Adrenal gland (tissue), 9 donors: ENCODE measurements at regions not wholly inside any gene's neighbourhood (a gene's known extent, or its start where the extent isn't known, plus 50 kb on each side); places are given as distances from the start of the nearest gene placed in this dataset.

Source experiments
- DNase-seq, 7 donors: peaks; one replicate each; pipeline ENCODE4 v3.0.0-alpha.2; 2019 to 2020
- H3K27ac ChIP-seq, 5 donors: fragments of 200-600 bp; sonication (generic) in 4 of 5; 1 replicate in 3 of 5; 2 replicates in 2 of 5; pipeline versions ENCODE4 v1.5.1 to v1.8.0; 2016 to 2020; ENCODE audit warnings: mild to moderate bottlenecking in 1 of 5
- H3K27me3 ChIP-seq: fragments of 200-600 bp; 2 replicates; pipeline ENCODE4 v1.8.0; 2021
- H3K36me3 ChIP-seq, 2 donors: fragments of 200-600 bp; replicated peaks in 1 of 2; 1 replicate in 1 of 2; 2 replicates in 1 of 2; pipeline versions ENCODE4 v1.5.1 to v1.8.0; 2018 to 2022
- H3K4me1 ChIP-seq, 2 donors: fragments of 200-600 bp; replicated peaks in 1 of 2; 1 replicate in 1 of 2; 2 replicates in 1 of 2; pipeline versions ENCODE4 v1.5.1 to v1.8.0; 2018 to 2021
- H3K4me3 ChIP-seq, 4 donors: fragments of 200-600 bp; sonication (generic) in 3 of 4; one replicate each; pipeline ENCODE4 v1.5.1; 2016 to 2018
- H3K9me3 ChIP-seq, 3 donors: fragments of 200-600 bp; sonication (generic) in 1 of 3; replicated peaks in 1 of 3; 1 replicate in 2 of 3; 2 replicates in 1 of 3; pipeline versions ENCODE4 v1.5.1 to v1.8.0; 2016 to 2021
- POLR2A ChIP-seq, 2 donors: fragments of 450-650 bp; IDR thresholded peaks; one replicate each; pipeline ENCODE4 v1.6.1; 2017; ENCODE audit warnings: antibody characterized with exemption in 2 of 2, mild to moderate bottlenecking in 2 of 2, moderate library complexity in 1 of 2
- whole genome bisulfite sequencing, 4 donors: extraction: QIAGEN DNeasy Blood & Tissue Kit in 2 of 4; methylation state at CpG; one replicate each; pipeline versions ENCODE4 v1.1.5 to v1.1.7; 2013 to 2017; 5-methylcytosine and 5-hydroxymethylcytosine counted together
- intact Hi-C, 2 donors: fragments of 100-400 bp; cut with DNase I; formaldehyde crosslinking; loops; one replicate each; pipeline versions ENCODE4 v1.14.1 to v1.15.0; 2022 to 2023
- TF ChIP-seq, protein P1 (sequence below), 6 experiments: fragments of 450-650 bp in 4 of 6; fragments of 200-600 bp in 2 of 6; sonication (generic) in 1 of 6; IDR thresholded peaks; 1 replicate in 5 of 6; 2 replicates in 1 of 6; pipeline versions ENCODE4 v1.5.1 to v1.8.0; 2016 to 2021; ENCODE audit warnings: antibody characterized with exemption in 6 of 6, mild to moderate bottlenecking in 2 of 6, moderate library complexity in 1 of 6
- donor health status: healthy with polysubstance abuse.
- donor health status: Bipolar disorder and iron deficiency.
- donor health status: DM: yes; HTN: yes; CAD: no.
- donor health status: DM: no; HTN: no; CAD: no.
- donor health status: DM: no; HTN: no; CAD: no.

DNA sequence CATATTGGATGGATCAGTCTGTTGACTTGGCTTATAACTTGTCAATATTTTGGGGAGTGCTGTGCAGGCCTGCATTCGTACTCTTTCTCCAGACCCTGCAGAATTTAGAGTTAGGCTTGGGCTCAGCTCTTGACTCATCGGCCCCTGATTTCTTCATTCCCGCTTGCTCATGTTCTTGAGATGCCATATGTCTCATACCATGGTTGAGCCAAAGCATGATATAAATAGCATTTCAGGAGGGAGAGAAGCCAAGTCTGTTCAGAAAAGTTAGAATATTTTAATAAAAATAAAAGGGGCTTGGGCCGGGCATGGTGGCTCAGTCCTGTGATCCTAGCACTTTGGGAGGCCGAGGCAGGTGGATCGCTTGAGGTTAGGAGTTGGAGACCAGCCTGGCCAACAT, 898.1 kb downstream of the TYW1 start:
- H3K4me3 ChIP-seq = no peak overlapping the region
- no peaks in the 10 kb centered on the region for H3K27me3 ChIP-seq
- no peak overlapping the region for H3K27ac ChIP-seq
- no peak for DNase-seq
- no peaks in the 10 kb centered on the region for H3K4me1 ChIP-seq
- H3K9me3 ChIP-seq = no peaks in the 10 kb centered on the region
- H3K36me3 ChIP-seq = no peaks in the 10 kb centered on the region
- intact Hi-C loops = no loop called here
- WGBS, 4 donors = 85 to 99% (median 89%) methylated on average over 6 of the region's 6 CpGs
- TF ChIP-seq, protein P1, sequence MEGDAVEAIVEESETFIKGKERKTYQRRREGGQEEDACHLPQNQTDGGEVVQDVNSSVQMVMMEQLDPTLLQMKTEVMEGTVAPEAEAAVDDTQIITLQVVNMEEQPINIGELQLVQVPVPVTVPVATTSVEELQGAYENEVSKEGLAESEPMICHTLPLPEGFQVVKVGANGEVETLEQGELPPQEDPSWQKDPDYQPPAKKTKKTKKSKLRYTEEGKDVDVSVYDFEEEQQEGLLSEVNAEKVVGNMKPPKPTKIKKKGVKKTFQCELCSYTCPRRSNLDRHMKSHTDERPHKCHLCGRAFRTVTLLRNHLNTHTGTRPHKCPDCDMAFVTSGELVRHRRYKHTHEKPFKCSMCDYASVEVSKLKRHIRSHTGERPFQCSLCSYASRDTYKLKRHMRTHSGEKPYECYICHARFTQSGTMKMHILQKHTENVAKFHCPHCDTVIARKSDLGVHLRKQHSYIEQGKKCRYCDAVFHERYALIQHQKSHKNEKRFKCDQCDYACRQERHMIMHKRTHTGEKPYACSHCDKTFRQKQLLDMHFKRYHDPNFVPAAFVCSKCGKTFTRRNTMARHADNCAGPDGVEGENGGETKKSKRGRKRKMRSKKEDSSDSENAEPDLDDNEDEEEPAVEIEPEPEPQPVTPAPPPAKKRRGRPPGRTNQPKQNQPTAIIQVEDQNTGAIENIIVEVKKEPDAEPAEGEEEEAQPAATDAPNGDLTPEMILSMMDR (IDR thresholded peaks at IDR 0.05) = no peak
- TF ChIP-seq POLR2A (IDR thresholded peaks at IDR 0.05) = no peak

DNA sequence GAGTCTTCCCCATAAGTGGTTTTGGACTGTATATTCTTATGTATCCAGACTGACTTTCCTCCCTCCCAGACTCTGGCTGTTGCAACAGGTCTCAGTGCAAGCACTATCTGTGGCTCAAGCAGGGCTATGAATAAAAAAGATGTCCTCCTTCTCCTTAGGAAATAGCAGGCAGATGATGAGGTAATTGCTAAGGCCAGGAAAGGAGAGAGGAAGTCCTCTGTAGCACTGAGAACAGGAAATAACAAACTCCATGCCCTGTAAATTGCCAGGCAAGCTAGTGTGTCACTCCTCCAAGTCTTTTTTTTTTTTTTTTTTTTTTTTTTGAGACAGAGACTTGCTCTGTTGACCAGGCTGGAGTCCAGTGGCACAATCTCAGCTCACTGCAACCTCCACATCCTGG, 900.1 kb downstream of the TYW1 start:
- no peak for DNase-seq
- Histone ChIP-seq H3K36me3 (no peaks in the 10 kb centered on the region), H3K27me3 (no peaks in the 10 kb centered on the region), H3K9me3 (no peaks in the 10 kb centered on the region), H3K27ac (no peak overlapping the region), H3K4me1 (no peaks in the 10 kb centered on the region), H3K4me3 (no peak overlapping the region)
- intact Hi-C loops = no loop called here
- TF ChIP-seq, protein P1 (IDR thresholded peaks at IDR 0.05) = no peak
- TF ChIP-seq POLR2A (IDR thresholded peaks at IDR 0.05) = no peak

DNA sequence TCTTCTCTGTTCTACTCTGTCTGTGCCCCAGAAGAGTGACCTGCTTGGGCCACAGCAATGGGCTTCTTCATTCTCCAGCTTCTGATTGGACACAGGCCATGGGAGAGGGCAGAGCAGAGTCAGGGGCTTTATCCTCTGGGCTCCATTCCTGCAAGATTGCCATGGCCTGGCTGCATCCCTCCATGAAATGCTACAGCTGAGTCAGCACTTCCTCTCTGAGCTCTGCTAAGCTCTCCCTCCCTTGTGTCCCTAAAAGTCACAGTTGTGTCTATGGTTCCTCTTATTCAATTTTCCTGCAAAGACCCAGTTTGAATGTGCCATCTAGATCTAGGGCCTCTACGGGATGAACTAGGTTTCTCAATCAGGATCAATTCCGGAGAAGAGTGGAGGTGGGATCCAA, 903.8 kb downstream of the TYW1 start:
- TF ChIP-seq, protein P1 (IDR thresholded peaks at IDR 0.05) = no peak
- TF ChIP-seq POLR2A (IDR thresholded peaks at IDR 0.05) = no peak
- Histone ChIP-seq H3K27me3 (no peaks in the 10 kb centered on the region), H3K36me3 (no peaks in the 10 kb centered on the region), H3K9me3 (no peaks in the 10 kb centered on the region), H3K4me3 (no peak overlapping the region), H3K27ac (no peak overlapping the region), H3K4me1 (no peaks in the 10 kb centered on the region)
- DNase-seq = no peak
- WGBS, 4 donors = 83 to 94% (median 88%) methylated on average over 2 of the region's 2 CpGs
- intact Hi-C loops = no loop called here

DNA sequence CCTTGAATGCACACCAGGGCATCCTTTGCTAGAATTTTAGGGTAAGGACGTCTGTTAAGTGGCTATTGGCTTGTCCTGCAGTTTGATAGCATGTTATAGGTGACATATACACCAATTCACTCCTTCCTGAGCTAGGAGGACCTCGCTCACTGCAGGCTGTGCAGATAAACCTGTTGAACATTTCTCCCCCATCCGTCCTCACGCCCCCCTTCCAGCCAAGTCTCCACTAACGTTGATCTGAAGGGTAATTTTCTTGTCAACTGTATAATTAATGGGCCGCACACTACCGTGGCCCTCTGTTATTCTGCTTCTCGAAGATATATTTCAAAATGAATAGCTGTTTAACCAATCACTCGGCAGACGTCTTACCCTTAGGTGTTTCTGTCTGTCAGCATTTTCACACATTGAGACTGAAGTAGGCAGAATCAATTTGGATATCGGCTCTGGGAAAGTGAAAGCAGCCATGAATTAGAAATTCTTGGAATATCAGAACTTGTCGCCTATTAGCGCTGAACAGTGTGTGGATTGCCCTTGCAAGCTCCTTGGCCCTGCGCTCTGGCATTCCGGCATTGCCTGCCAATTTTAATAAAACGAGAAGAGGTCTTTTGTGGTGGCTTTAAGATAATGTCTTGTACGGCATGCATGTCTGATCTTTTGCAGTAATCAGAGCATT, 905.3 kb downstream of the TYW1 start:
- Histone ChIP-seq H3K27me3 (no peaks in the 10 kb centered on the region), H3K9me3 (no peaks in the 10 kb centered on the region), H3K36me3 (no peaks in the 10 kb centered on the region), H3K4me1 (no peaks in the 10 kb centered on the region), H3K27ac (no peak overlapping the region), H3K4me3 (no peak overlapping the region)
- intact Hi-C loops = no loop called here
- WGBS, 4 donors = 59 to 69% (median 61%) methylated on average over 17 of the region's 17 CpGs
- DNase-seq = no peak
- TF ChIP-seq POLR2A (IDR thresholded peaks at IDR 0.05) = no peak
- TF ChIP-seq, protein P1 (IDR thresholded peaks at IDR 0.05) = no peak
